ENCODE measurements at regions not wholly inside any gene's neighbourhood (a gene's known extent, or its start where the extent isn't known, plus 50 kb on each side); places are given as distances from the start of the nearest gene placed in this dataset.

DNA sequence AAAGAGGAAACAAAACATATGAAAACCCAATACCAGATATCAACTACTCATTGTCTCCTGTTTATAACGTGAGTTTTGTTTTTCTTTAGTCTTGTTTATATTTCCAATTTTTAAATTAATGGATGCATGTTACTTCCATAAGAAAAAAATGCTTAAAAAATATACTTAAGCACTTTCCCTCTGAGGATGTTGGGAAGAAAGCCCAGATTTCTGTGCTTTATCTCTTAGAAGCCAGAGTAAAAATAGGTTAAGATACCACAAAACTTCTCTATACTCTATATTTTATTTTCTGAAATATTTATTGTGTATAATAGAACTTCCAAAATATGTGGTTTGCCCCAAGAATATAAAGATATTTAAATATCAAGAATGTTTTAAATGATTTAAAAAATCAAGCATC, 633.9 kb downstream of the STK39 start:
- TF ChIP-seq EP300 (IDR thresholded peaks at IDR 0.05) (no peak), POLR2AphosphoS5 (IDR thresholded peaks at IDR 0.05) (no peak)
- TF ChIP-seq, protein P1, sequence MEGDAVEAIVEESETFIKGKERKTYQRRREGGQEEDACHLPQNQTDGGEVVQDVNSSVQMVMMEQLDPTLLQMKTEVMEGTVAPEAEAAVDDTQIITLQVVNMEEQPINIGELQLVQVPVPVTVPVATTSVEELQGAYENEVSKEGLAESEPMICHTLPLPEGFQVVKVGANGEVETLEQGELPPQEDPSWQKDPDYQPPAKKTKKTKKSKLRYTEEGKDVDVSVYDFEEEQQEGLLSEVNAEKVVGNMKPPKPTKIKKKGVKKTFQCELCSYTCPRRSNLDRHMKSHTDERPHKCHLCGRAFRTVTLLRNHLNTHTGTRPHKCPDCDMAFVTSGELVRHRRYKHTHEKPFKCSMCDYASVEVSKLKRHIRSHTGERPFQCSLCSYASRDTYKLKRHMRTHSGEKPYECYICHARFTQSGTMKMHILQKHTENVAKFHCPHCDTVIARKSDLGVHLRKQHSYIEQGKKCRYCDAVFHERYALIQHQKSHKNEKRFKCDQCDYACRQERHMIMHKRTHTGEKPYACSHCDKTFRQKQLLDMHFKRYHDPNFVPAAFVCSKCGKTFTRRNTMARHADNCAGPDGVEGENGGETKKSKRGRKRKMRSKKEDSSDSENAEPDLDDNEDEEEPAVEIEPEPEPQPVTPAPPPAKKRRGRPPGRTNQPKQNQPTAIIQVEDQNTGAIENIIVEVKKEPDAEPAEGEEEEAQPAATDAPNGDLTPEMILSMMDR (IDR thresholded peaks at IDR 0.05), result no peak

Measured in esophagus muscularis mucosa (tissue), 4 donors.